GM12875 (cell line): ENCODE measurements at regions not wholly inside any gene's neighbourhood (a gene's known extent, or its start where the extent isn't known, plus 50 kb on each side); places are given as distances from the start of the nearest gene placed in this dataset.

Experiments
- H3K4me3 ChIP-seq: one replicate; pipeline ENCODE4 v1.5.1; 2011; ENCODE audit warnings: low read depth, low read length, control low read depth
- CTCF ChIP-seq: IDR thresholded peaks from 2 replicates; pipeline ENCODE4 v1.5.1; 2011; ENCODE audit warnings: low read depth, mild to moderate bottlenecking, control low read depth, inconsistent platforms, low read length, moderate library complexity, borderline replicate concordance; ENCODE audit not compliant: insufficient read depth

GRCh38 chr20:57838670-57839151 lies 128.9 kb upstream of the PMEPA1 start:
- no peak overlapping the region for H3K4me3 ChIP-seq
- TF ChIP-seq CTCF: no peak

GRCh38 chr20:57837208-57838035 lies 127.6 kb upstream of the PMEPA1 start:
- no peak for TF ChIP-seq CTCF
- no peak overlapping the region for H3K4me3 ChIP-seq

- H3K4me3 ChIP-seq: no peak overlapping the region
- TF ChIP-seq CTCF: no peak
Measured at GRCh38 chr20:57835588-57836455, 126.0 kb upstream of the PMEPA1 start.

GRCh38 chr20:57835074-57835452 lies 125.2 kb upstream of the PMEPA1 start:
- no peak overlapping the region for H3K4me3 ChIP-seq
- no peak for TF ChIP-seq CTCF

GRCh38 chr20:57834306-57835073 lies 124.7 kb upstream of the PMEPA1 start:
- TF ChIP-seq CTCF: no peak

GRCh38 chr20:57831993-57832585 lies 122.3 kb upstream of the PMEPA1 start:
- no peak overlapping the region for H3K4me3 ChIP-seq
- no peak for TF ChIP-seq CTCF

More at GRCh38 chr20:57834306-57835073, 124.7 kb upstream of the PMEPA1 start:
- no peak overlapping the region for H3K4me3 ChIP-seq
